ENCODE measurements at regions not wholly inside any gene's neighbourhood (a gene's known extent, or its start where the extent isn't known, plus 50 kb on each side); places are given as distances from the start of the nearest gene placed in this dataset.
"Not testable (repeated sequence)": the region's sequence is repeated elsewhere in the genome, so short reads cannot be mapped to it uniquely, and the experiment has no call there.

DNA sequence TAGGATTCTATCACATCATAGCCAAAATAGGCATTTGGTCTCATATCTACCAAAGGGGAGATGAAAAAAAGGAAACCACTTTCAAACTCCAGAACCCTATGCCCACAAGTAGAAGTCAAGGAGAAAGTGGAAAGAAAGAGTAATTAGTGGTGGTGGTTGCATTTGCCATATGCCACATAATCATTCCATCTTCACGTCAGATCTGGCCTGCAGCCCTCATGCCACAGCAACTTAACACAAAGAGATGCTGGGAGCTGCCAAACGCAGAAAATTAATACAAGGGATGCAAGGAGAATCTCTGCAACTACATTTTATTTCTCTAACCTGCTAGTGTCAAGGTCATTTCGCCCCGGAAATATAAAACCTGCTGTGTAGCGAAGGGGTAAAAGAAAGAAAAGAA, 148.6 kb upstream of the FOXN3 start:
- DNase-seq (ENCODE audit: low read depth), result no peak

DNA sequence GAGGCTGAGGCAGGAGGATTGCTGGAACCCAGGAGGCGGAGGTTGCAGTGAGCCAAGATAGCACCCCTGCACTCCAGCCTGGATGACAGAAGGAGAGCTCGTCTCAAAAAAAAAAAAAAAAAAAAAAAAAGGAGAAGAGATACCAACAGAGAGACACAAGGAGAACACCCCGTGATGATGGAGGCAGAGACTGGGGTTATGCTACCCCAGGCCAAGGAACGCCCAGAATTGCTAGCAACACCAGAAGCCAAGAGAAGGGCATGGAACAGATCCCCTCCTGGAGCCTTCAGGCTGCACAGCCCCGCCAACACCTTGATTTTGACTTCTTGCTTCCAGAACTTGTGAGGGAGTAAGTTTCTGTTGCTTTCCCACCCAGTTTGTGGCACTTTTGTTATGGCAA, 148.0 kb upstream of the FOXN3 start:
- DNase-seq (ENCODE audit: low read depth), result no peak

DNA sequence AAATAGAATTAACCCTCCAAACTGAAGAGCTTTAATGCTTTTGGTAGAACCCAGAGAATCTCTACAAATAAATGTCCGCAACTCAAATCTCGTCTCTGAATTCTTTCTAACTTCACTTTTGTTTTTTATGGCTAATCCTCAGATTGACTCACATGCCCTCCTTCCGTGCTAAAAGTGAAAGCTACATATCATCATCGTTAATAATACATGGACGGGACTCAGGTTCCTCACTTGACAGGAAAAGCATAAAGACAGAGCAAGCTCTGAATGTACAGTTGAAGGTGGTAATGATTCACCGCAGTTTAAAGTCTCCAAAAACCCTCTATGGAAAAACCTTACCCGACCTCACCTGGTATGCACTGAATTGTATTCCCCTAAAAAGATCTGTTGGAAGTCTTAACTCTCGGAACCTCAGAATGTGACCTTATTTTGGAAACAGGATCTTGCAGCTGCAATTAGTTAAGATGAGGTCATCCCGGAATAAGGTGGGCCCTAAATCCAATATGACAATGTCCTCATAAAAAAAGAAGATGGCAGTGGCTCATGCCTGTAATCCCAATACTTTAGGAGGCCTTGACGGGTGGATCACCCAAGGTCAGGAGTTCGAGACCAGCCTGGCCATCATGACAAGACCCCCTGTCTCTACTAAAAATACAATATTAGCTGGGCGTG, 147.4 kb upstream of the FOXN3 start:
- DNase-seq (ENCODE audit: low read depth), result no peak

DNA sequence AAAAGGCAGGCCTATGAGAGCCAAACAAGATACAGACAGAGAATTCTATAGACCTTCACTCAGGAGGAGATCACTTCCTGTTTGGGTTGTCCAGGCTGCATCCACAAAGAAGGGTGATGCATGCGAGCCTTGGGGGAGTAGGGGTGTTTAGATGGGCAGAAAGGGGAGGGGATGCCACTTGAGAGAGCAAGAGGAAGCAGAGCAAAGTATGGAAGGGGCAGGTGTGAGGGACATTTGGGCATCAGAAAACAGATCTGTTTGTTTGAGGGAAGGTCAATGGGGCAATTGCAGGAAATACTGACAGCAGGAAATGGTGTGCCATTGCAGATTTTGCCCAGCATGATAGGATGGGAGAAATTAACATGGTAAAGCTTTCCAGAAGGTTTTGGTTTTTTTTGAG, 146.4 kb upstream of the FOXN3 start:
- DNase-seq (ENCODE audit: low read depth), result no peak

DNA sequence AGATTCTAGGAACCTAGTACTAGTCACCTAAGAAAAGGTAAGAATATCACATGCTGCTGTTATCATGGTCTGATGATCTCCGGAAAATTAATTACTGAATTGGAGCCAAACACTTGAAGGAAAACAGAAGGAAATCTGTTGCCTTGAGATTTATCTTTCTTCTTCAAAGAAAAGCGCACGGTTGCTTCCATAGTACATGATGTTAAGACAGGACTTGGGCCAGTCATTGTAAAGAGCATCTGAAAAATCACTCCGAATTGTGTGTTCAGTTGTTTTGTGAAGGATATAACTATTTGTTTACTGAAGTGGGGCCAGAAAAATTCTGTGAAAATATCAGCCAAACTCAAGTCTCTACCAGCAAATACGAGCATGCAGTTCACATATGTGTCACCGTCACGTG, 134.9 kb upstream of the FOXN3 start:
- DNase-seq (ENCODE audit: low read depth), result no peak

DNA sequence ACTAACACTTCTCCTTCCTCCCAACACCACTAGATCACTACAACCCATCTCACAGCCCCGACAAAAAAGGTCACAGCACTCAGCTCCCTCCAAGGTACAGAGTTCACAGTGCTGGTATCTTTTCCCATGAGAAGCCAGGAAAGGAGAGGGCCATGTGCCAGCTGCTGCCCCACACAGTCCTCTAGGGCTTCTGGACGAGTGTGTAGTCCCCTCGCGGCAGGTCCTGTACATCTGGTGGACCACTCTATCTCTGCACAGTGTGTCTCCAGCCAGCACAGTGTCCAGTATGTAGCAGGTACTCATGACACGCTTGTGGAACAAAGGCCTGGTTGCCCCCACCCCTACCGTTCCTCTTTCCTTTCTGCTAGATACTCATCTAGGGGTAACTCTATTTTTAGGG, 134.4 kb upstream of the FOXN3 start:
- DNase-seq (ENCODE audit: low read depth), result no peak

DNA sequence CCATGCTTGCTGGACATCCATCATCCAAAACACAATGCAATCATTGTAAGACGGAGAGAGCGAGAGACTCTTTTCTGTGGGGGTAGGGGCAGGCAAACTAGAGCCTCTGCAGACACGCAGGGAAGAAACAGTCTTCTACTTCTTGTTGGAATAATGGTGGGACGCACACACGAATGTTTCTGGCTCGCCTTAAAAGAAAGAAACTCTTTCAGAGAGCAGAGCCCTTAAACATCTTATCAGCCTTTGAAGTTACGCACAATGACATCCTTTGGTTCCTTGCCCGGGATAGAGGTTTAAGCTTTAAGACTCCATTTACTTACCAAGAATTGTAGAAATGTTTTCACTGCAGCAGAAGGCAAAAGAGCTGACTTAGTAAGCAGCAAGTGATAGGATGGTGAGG, 133.8 kb upstream of the FOXN3 start:
- DNase-seq (ENCODE audit: low read depth), result no peak

DNA sequence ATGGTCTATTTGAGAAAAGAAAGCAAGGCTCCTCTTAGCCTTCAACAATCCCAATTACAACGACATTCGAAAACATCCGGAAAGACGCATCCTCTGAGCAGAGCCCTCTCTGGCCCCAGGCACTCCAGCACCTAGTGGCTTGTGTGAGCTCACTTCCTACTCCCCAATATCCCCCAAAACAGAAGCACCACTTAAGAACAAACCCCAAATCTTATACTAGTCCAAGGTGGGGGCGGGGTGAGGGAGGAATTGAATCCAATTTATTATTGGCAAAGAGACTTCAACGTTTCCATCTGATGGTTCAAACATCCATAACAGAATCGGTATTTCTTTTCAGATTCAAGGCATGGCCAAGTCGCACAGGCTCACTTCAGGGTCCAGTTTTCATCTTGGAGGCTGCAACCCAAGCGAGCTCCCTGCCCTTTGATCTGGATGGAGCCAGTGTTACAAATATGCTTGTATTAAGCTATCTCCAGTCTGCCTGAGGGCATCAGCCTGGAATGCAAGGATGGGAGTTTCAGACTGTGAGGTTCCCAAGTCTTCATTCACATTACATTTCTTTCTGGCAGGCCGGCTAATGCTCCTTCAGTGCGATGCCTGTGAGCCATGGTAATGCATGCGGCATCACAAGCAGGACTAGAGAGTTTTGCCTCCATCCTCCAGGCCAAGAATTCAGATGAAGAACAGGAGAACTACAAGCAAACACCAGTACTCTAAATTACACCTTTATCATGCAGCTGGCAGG, 132.5 kb upstream of the FOXN3 start:
- no peak for DNase-seq (ENCODE audit: low read depth)

DNA sequence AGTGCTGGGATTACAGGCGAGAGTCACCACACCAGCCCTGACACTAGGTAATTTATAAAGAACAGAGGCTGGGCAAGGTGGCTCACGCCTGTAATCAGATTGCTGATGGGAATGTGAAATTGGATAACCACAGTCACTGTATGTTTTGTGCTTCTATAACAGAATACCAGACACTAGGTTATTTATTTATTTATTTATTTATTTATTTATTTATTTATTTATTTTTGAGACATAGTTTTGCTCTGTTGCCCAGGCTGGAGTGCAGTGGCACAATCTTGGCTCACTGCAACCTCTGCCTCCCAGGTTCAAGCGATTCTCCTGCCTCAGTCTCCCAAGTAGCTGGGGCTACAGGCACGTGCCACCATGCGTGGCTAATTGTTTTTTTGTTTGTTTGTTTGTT, 130.0 kb upstream of the FOXN3 start:
- DNase-seq (ENCODE audit: low read depth), result not testable (repeated sequence)

DNA sequence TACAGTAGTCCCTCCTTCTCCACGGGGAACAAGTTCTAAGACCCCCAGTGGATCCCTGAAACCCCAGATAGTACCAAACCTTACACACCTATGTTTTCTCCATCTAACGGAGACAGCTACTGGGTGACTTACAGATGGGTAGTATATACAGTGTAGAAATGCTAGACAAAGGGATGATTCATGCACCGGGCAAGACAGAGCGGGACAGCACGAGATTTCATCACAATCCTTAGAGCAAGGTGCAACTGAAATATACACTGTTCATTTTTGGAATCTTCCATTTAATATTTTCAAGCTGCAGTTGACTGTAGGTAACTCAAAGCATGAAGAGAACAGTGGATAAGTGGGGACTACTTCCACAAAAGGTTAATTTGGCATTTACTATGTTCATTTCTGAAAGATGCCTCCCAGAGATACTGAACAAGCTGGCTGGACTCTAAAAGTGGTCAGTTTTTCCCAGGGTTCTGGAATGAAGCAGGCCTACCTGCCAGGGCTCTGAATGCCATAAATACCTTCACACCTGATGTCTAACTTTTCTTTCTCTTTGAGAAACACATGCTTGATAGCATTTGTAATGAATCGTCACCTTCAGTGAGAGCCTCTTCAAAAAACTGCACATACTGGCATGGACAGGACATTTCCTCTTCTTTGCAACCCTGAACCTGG, 127.7 kb upstream of the FOXN3 start:
- no peak for DNase-seq (ENCODE audit: low read depth)

DNA sequence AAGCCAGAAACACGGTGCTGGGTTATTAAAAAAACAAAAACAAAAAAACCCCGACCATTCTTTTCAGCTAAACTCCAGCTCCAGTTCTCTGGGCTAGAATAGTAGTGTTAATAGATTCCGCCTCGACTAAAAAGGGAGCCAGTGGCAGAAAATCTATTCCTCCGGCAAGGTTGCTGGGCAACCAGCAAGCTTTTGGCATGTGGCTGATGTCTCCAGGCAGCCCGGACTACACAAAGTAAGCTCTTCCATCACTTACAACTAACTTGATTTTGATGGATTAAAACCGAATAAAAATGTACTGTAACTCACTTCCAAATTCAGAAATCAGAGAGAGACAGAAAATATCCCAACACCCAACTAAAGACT, 126.4 kb upstream of the FOXN3 start:
- no peak for DNase-seq (ENCODE audit: low read depth)

DNA sequence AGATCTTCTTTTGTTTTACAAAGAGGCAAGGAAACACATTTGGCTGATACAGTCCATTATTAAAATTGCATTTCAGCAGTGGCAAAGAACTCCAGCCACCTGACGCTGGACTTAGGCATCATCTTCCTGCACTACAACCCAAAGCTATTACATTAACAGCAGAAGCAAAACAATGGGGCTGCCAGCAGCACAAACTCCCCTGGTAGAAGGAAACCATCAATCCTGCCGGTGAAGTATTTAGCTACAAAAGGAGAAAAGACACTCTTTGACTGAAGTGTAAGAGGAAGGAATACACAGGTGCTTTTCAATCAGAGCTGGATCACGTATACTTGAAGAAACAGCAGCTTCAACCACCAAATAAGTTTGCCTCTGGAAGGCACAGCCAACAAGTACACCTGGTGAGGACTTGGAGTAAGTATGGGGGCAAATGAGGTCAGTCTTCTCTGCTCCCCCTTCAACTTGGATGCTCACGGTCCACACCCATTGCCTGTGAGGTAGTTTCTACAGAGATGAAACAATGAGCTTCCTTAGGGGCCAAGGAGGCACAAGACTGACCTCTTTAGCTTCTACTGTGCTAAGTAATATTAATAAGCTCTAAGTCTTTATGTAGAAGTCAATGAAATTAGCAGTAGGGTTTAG, 125.9 kb upstream of the FOXN3 start:
- DNase-seq (ENCODE audit: low read depth), result no peak

DNA sequence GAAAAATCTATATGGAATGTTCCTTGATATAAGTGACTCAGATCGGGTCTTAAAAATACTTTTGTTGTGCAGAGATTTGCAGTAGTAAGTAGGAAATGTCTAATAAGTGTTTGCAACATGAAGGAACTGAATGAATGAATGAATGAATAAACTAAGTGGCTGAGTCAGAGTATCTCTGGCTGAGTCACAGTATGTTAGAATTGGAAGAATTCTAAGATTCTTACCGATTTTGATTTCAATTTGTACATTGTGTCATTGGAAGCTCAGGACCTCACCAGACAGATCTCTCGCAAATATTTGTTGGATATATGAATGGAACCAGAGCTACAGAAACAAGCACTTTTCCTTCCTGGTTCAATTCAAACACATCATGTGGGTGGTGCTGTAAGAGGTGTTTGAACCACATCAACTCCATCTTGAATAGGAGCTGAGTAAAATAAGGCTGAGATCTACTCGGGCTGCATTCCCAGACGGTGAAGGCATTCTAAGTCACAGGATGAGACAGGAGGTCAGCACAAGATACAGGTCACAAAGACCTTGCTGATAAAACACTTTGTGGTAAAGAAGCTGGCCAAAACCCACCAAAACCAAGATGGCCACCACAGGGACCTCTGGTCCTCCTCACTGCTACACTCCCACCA, 123.9 kb upstream of the FOXN3 start:
- no peak for DNase-seq (ENCODE audit: low read depth)

DNA sequence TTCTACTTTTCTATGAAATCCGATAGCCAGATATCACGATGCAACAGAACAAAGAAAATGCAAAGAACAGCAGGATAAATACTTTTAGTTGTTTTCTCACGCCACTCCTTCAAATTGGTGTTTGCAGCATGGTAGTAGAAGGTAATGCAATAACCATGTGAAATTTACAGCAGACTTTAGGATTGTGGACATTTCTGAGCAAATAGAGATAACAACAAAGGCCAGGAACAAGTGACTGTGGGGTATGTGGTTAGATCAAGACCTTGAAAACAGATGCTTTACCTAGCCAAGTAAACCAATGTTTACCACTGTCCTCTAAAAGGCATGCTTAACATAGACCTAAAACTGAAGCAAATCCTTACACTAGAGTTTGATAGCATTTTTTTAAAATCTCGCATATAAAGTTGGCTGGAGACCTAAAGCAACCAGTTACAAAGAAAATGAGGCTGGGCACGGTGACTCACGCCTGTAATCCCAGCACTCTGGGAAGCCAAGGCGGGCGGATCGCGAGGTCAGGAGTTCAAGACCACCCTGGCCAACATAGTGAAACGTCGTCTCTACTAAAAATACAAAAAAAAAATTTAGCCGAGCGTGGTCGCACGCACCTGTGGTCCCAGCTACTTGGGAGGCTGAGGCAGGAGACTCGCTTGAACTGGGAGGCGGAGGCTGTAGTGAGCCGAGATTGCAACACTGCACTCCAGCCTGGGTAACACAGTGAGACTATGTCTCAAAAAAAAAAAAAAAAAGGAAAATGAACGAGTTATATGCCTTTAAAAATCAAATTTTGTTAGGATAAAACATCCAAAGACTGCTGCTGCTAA, 123.2 kb upstream of the FOXN3 start:
- DNase-seq (ENCODE audit: low read depth), result no peak

DNA sequence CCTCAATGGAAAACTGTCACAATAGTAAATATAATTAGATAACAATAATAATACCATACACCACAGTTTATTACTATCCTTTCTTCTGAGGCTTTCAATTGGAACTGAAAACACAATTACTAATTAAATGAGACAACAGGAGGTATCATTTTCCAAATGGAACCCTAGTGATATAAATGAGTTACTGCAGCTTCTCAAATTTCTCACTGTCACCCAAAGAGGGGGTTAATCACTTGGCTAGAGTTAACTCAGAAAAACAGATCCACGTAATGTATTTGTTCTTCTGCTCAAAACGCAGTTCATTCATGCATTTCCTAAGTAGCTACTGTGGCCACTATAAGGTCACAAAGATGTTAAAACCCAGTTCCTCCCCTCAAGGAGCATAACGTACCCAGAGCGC, 120.9 kb upstream of the FOXN3 start:
- DNase-seq (ENCODE audit: low read depth), result no peak

DNA sequence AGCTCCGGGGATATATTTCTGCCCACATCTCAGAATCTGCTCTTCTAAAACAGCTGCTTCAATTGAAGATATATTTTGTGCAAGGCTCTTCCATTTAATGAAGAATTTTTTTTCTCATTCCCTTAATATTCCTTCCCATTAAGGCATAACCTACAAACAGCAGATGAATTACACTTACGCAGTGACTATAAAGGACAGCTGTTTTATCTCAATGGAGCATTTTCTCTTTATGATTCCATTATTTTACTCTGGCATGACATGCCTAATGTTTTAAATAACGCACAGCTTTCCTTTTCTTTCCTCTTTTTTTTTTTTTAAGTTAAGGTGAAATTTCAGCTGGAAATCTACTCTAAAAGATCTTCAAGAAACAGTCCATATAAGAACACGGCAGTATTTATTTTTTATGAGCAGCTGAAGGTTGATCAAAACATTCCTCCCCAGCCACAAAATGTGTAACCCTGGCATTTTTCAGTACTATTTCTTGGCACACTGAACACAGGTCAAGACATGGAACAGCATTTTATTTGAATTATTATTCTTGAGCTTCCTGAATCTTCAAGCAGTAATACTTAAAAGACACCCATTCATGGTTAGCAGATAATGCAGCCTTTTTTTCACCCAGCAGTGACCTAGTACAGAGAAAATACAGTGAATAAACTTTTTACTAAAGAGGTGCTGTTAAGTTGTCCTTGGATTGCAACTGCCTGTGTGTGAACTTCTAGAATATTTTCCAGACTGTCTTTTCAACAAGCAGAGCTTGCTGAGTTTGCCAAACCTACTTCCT, 118.1 kb upstream of the FOXN3 start:
- DNase-seq (ENCODE audit: low read depth), result no peak

DNA sequence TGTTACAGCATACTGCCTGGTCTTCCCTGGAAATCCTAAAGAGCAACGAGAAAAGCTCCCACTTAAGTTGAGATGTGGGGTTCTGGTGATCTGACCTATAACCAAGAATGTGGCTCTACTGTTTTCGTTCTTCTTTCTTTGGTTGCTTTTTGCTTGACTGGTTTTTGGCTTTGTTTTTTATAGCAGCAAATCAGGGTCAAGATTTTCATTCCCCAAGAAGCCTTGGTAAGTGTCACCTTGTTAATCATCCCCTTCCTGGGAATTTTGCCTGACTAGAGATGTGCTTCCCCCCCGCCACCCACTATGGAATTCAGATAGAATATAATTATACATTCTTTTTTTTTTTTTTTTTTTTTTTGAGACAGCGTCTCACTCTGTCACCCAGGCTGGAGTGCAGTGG, 116.7 kb upstream of the FOXN3 start:
- DNase-seq (ENCODE audit: low read depth), result no peak

DNA sequence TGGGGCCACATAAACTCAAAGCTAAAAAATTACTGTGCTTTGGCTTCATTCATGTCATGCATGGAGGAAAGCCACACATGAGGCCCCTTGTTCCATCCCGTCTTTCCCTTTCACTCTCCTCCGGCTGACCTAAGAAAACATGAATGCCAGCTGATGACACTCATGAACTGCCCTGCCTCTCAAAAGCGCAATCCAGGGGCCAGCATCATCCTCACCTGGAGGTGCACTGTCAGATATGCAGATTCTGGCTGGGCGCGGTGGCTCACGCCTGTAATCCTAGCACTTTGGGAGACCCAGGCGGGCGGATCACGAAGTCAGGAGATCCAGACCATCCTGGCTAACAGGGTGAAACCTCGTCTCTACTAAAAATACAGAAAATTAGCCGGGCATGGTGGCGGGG, 116.1 kb upstream of the FOXN3 start:
- DNase-seq (ENCODE audit: low read depth), result no peak

DNA sequence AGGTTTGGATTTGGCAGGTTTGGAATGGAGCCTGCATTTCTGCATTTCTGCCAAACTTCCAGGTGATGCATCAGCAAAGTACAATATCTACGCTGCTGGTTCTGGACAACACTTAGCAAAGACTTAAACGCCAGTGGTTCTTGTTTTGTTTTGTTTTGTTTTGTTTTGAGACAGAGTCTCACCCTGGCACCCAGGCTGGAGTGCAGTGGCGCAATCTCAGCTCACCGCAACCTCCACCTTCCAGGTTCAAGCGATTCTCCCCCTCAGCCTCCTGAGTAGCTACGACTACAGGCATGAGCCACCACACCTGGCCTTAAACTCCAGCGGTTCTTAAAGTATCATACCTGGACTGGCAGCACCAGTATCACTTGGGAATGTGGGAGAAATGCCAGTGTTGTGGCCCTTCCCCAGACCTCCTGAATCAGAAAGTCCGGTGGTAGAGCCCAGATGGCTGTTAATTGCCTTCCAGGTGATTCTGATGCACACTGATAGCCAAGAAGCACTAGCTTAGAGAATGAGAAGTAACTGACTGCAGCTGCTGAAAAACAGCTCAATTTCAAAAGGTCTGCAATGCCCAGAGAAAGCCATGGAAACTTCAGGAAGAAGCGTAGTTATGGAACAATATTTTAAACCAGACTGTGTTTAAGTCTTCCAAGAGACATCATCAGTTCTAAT, 114.8 kb upstream of the FOXN3 start:
- no peak for DNase-seq (ENCODE audit: low read depth)

DNA sequence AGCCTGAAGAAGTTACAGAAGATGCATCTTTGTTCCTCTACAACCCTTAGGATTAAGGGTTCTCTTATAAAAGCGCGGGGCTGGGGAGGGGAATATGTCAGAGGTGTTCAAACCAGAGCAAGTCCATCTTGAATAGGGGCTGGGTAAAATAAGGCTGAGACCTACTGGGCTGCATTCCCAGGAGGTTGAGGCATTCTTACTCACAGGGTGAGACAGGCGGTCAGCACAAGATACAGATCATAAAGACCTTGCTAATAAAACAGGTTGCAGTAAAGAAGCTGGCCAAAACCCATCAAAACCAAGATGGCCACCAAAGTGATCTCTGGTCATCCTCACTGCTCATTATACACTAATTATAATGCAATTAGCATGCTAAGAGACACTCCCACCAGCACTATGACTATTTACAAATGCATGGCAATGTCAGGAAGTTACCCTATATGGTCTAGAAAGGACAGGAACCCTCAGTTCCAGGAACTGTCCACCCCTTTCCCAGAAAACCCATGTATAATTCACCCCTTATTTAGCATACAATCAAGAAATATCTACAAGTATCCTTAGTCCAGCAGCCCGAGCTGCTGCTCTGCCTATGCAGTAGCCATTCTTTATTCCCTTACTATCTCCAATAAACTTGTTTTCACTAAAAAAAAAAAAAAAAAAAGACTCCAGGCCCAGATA, 108.1 kb upstream of the FOXN3 start:
- DNase-seq (ENCODE audit: low read depth), result no peak

Data from stimulated activated CD4-positive, alpha-beta T cell treated with anti-CD3 and anti-CD28 coated beads, Interleukin-2, amount 100 ng/mL, for 4 hours (primary cell).